ENCODE measurements at regions not wholly inside any gene's neighbourhood (a gene's known extent, or its start where the extent isn't known, plus 50 kb on each side); places are given as distances from the start of the nearest gene placed in this dataset.

- Histone ChIP-seq H3K36me3 (replicated peaks in 1 of 2; ENCODE audit: control insufficient read depth in 1 of 2, insufficient read depth in 2 of 2, low read length in 2 of 2) (no peaks in the 10 kb centered on the region), H3K4me1 (ENCODE audit: control insufficient read depth in 1 of 2, insufficient read depth in 2 of 2, low read length in 2 of 2) (peaks cover 45 to 57% of the 10 kb centered on the region in 2 donors), H3K79me2 (ENCODE audit: insufficient read depth, low read length) (no peaks in the 10 kb centered on the region), H2AFZ (ENCODE audit: insufficient read depth, low read depth, low read length, poor library complexity, severe bottlenecking) (peak overlapping the region; percentile 83), H3K9ac (ENCODE audit: insufficient read depth, low read length, poor library complexity, severe bottlenecking) (no peak overlapping the region), H3K27ac (ENCODE audit: low read depth in 1 of 2, low read length in 2 of 2) (no peak overlapping the region), H3K4me2 (replicated peaks; ENCODE audit: extremely low read depth, low read length, poor library complexity, severe bottlenecking) (peak overlapping the region; percentile 79), H3K27me3 (ENCODE audit: control insufficient read depth in 2 of 2, insufficient read depth in 2 of 2, low read length in 2 of 2) (no peaks in the 10 kb centered on the region), H3K4me3 (replicated peaks in 1 of 3; ENCODE audit: low read depth in 2 of 3, low read length in 3 of 3) (peak overlapping the region in 1 of 3 experiments; percentile 82), H4K20me1 (ENCODE audit: insufficient read depth, low read length) (no peaks in the 10 kb centered on the region), H3K9me3 (replicated peaks in 1 of 2; ENCODE audit: control insufficient read depth in 1 of 2, insufficient read depth in 1 of 2, low read length in 2 of 2) (no peaks in the 10 kb centered on the region)
- H3K4me3 Mint-ChIP-seq, result peak overlapping the region in 1 of 2 donors; percentile 94
- H3K27ac Mint-ChIP-seq, result peak overlapping the region; percentile 8 to 91 (median 67)
- DNase-seq, result no peak
- 25% methylated on average over 1 of the region's 1 CpG for whole genome bisulfite sequencing (ENCODE audit: insufficient coverage)
- peaks cover 0 to 4% (median 0%) of the 10 kb centered on the region in 3 donors for H3K27me3 Mint-ChIP-seq (ENCODE audit: low read depth in 3 of 3)
- H3K36me3 Mint-ChIP-seq, result no peaks in the 10 kb centered on the region
- TF ChIP-seq CTCF (IDR thresholded peaks at IDR 0.05), result no peak
- H3K4me1 Mint-ChIP-seq, result peaks cover 62% of the 10 kb centered on the region
- intact Hi-C loops (cut with micrococcal nuclease), result loop anchor here (5.0 kb wide), 3 partner anchors 42 to 127 kb away; partner anchors contain the start of gene CHD1 (in 1 of the 2)
- H3K9me3 Mint-ChIP-seq, result peaks cover 0 to 3% (median 0%) of the 10 kb centered on the region in 7 donors
Measured at GRCh38 chr5:99034336-99034735, 105.5 kb upstream of the CHD1 start.

- H3K27ac ChIP-seq (ENCODE audit: low read depth in 1 of 2, low read length in 2 of 2), result peak overlapping the region in 1 of 2 donors; percentile 78
- H3K36me3 Mint-ChIP-seq, result no peaks in the 10 kb centered on the region
- H3K27ac Mint-ChIP-seq, result peak overlapping the region; percentile 57 to 91 (median 79)
- no peaks in the 10 kb centered on the region for H3K79me2 ChIP-seq (ENCODE audit: insufficient read depth, low read length)
- H3K4me1 Mint-ChIP-seq, result peaks cover 64% of the 10 kb centered on the region
- no peaks in the 10 kb centered on the region for H3K27me3 ChIP-seq (ENCODE audit: control insufficient read depth in 2 of 2, insufficient read depth in 2 of 2, low read length in 2 of 2)
- peak overlapping the region; percentile 50 for H3K9ac ChIP-seq (ENCODE audit: insufficient read depth, low read length, poor library complexity, severe bottlenecking)
- DNase-seq, result no peak
- peaks cover 47 to 67% of the 10 kb centered on the region in 2 donors for H3K4me1 ChIP-seq (ENCODE audit: control insufficient read depth in 1 of 2, insufficient read depth in 2 of 2, low read length in 2 of 2)
- intact Hi-C loops (cut with micrococcal nuclease), result loop anchor here (5.0 kb wide), 3 partner anchors 41 to 126 kb away; partner anchors contain the start of gene CHD1 (in 1 of the 2)
- H3K36me3 ChIP-seq (replicated peaks in 1 of 2; ENCODE audit: control insufficient read depth in 1 of 2, insufficient read depth in 2 of 2, low read length in 2 of 2), result no peaks in the 10 kb centered on the region
- no peaks in the 10 kb centered on the region for H3K9me3 Mint-ChIP-seq
- 0% methylated on average over 3 of the region's 5 CpGs for WGBS (ENCODE audit: insufficient coverage)
- peak overlapping the region; percentile 76 to 94 for H3K4me3 Mint-ChIP-seq
- H3K27me3 Mint-ChIP-seq (ENCODE audit: low read depth in 3 of 3), result peaks cover 0 to 4% (median 0%) of the 10 kb centered on the region in 3 donors
- H3K4me3 ChIP-seq (replicated peaks in 1 of 3; ENCODE audit: low read depth in 2 of 3, low read length in 3 of 3), result peak overlapping the region; percentile 45 to 98 (median 82)
- H3K9me3 ChIP-seq (replicated peaks in 1 of 2; ENCODE audit: control insufficient read depth in 1 of 2, insufficient read depth in 1 of 2, low read length in 2 of 2), result no peaks in the 10 kb centered on the region
- no peaks in the 10 kb centered on the region for H4K20me1 ChIP-seq (ENCODE audit: insufficient read depth, low read length)
- H3K4me2 ChIP-seq (replicated peaks; ENCODE audit: extremely low read depth, low read length, poor library complexity, severe bottlenecking), result peak overlapping the region; percentile 79
- H2AFZ ChIP-seq (ENCODE audit: insufficient read depth, low read depth, low read length, poor library complexity, severe bottlenecking), result peak overlapping the region; percentile 83
- TF ChIP-seq CTCF (IDR thresholded peaks at IDR 0.05), result no peak
Measured at GRCh38 chr5:99033014-99033900, 104.5 kb upstream of the CHD1 start.
